Brain microvascular endothelial cell (primary cell): ENCODE measurements at regions not wholly inside any gene's neighbourhood (a gene's known extent, or its start where the extent isn't known, plus 50 kb on each side); places are given as distances from the start of the nearest gene placed in this dataset.

ENCODE experiments used
- DNase-seq: peaks from one replicate; pipeline ENCODE4 v3.0.0-alpha.2; 2020
- H3K27ac ChIP-seq: fragments of 250-450 bp; sonication (Bioruptor Pico); 2 replicates; pipeline ENCODE4 v1.5.1; 2020; ENCODE audit warnings: mild to moderate bottlenecking, moderate library complexity
- H3K27me3 ChIP-seq: fragments of 250-450 bp; sonication (Bioruptor Pico); replicated peaks from 2 replicates; pipeline ENCODE4 v1.5.1; 2020; ENCODE audit warnings: mild to moderate bottlenecking
- H3K36me3 ChIP-seq: fragments of 250-450 bp; sonication (Bioruptor Pico); replicated peaks from 2 replicates; pipeline ENCODE4 v1.5.1; 2020; ENCODE audit warnings: mild to moderate bottlenecking
- H3K4me3 ChIP-seq: 2 replicates; pipeline ENCODE4 v1.5.1; 2011; ENCODE audit warnings: low read depth, mild to moderate bottlenecking, control low read depth, low read length, moderate library complexity
- in situ Hi-C: cut with HindIII; loops from 2 replicates; pipeline ENCODE4 v1.10.0; 2017; ENCODE audit warnings: low sequenced_read_pairs, low pct_ligation_motif_present
- TF ChIP-seq, protein P1 (sequence below): IDR thresholded peaks from 2 replicates; pipeline ENCODE4 v1.5.1; 2011; ENCODE audit warnings: low read depth, mild to moderate bottlenecking, moderate library complexity, low read length, control low read depth, inconsistent platforms; ENCODE audit errors: missing control alignments

DNA sequence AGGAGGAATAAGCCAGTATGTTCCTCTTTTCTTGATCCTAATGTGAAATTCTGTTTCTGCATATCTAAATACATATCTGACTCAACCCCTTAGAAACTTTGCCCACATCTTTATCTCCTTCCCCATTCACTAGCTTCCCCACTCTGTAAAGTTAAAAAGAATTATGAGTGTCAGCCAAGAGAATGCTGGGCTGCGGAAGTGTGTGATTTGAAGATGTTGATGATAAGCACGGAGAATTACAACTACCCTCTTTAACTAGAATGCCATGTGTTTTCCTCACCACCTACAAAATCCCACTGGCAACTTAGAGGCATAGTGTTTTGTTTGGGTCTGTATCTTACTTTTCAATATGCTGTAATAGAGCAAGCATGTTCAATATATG, 490.4 kb upstream of the FANCL start:
- TF ChIP-seq, protein P1, sequence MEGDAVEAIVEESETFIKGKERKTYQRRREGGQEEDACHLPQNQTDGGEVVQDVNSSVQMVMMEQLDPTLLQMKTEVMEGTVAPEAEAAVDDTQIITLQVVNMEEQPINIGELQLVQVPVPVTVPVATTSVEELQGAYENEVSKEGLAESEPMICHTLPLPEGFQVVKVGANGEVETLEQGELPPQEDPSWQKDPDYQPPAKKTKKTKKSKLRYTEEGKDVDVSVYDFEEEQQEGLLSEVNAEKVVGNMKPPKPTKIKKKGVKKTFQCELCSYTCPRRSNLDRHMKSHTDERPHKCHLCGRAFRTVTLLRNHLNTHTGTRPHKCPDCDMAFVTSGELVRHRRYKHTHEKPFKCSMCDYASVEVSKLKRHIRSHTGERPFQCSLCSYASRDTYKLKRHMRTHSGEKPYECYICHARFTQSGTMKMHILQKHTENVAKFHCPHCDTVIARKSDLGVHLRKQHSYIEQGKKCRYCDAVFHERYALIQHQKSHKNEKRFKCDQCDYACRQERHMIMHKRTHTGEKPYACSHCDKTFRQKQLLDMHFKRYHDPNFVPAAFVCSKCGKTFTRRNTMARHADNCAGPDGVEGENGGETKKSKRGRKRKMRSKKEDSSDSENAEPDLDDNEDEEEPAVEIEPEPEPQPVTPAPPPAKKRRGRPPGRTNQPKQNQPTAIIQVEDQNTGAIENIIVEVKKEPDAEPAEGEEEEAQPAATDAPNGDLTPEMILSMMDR: no peak
- in situ Hi-C loops: no loop called here
- Histone ChIP-seq H3K36me3 (no peaks in the 10 kb centered on the region), H3K27me3 (no peaks in the 10 kb centered on the region), H3K4me3 (no peak overlapping the region), H3K27ac (no peak overlapping the region)
- no peak for DNase-seq

- Histone ChIP-seq H3K27ac (no peak overlapping the region), H3K36me3 (no peaks in the 10 kb centered on the region), H3K27me3 (no peaks in the 10 kb centered on the region), H3K4me3 (no peak overlapping the region)
- TF ChIP-seq, protein P1: no peak
- no peak for DNase-seq
- in situ Hi-C loops: no loop called here
Observed at GRCh38 chr2:58730764-58731487, 489.8 kb upstream of the FANCL start.

- DNase-seq: no peak
- in situ Hi-C loops: no loop called here
- Histone ChIP-seq H3K36me3 (no peaks in the 10 kb centered on the region), H3K27ac (no peak overlapping the region), H3K4me3 (no peak overlapping the region), H3K27me3 (no peaks in the 10 kb centered on the region)
- TF ChIP-seq, protein P1: no peak
Observed at GRCh38 chr2:58727981-58728656, 487.0 kb upstream of the FANCL start.

DNA sequence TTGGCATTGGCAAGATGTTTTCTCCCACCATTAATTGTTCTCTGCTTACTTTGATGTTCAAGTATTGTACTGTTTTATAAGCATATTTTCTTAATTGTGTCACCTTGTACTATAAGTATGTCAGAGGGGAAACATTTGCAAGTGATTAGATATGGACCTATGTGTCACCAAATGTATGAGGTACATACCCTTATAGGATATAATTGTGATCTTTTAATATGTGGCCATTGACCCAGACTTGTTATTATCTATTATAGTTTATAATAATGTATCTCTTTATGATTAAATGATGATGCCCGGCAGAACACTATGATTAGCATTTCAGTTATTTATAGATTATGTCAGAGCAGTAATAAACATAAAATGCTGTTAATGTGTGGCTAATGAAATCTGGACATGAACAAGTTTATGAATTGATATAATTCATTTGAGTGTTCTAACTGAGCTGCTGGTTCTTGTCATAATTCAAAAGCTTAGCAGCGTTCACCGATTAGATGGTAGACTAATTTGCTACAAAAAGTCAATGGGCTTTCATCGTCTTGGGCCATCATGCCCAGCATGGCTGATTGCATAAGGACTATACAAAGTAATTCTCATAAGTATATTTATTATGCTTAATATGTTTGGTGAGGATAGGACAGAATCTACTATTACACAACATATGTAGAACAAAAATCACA, 480.9 kb upstream of the FANCL start:
- in situ Hi-C loops: no loop called here
- H3K27me3 ChIP-seq: no peaks in the 10 kb centered on the region
- TF ChIP-seq, protein P1: no peak
- H3K4me3 ChIP-seq: no peak overlapping the region
- no peak overlapping the region for H3K27ac ChIP-seq
- no peak for DNase-seq
- no peaks in the 10 kb centered on the region for H3K36me3 ChIP-seq

DNA sequence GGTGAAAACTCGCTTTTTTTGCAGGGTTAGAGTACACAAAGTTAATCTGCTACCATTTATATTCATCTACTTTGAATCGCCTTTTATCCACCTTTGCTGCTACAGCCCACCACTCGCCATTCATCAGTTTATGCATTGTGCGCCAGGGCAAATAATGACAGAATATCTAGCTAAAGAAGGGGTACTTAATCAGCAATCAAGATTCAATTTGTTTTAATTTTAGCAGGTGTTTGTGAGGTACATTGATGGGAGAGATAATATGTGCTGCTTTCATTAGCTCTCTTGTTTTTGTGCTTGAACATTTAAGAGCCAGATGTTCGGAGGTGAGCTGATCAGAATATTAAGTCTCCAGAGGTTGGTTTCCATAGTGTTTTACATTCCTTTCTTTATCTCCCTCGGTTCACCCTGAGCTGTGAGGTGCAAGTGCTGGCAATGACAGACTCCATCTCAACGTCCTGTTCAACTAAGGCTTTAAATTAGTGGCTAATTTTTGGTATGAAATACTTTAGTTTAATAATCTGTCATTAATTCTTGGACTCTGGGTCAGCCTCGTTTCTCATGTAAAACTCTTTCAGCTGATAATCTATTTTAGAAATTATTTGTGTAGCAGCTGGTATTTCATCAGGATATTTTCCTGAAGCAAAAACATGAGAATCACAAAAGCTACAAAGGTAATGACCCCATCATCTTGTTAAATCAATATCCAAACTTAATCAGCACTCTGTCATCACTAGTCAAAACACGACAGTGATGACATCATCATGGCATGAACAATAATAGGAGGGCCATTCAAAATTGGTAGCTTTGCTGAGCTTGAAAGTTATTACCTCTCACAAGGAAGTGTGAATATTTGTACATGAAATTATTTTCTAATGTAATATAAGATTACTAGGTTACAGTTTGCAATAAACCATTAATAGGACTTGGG, 479.9 kb upstream of the FANCL start:
- TF ChIP-seq, protein P1: no peak
- Histone ChIP-seq H3K27ac (no peak overlapping the region), H3K4me3 (no peak overlapping the region), H3K36me3 (no peaks in the 10 kb centered on the region), H3K27me3 (no peaks in the 10 kb centered on the region)
- in situ Hi-C loops: no loop called here
- no peak for DNase-seq
